ENCODE measurements at regions not wholly inside any gene's neighbourhood (a gene's known extent, or its start where the extent isn't known, plus 50 kb on each side); places are given as distances from the start of the nearest gene placed in this dataset.

GRCh38 chr4:165628572-165628971 lies 244.5 kb upstream of the TLL1 start:
- TF ChIP-seq EZH2 (IDR thresholded peaks at IDR 0.05; ENCODE audit: low read length): no peak
- no peak for TF ChIP-seq CTCF (optimal IDR thresholded peaks at IDR 0.05 in 1 of 3, IDR thresholded peaks at IDR 0.05 in 1 of 3, conservative IDR thresholded peaks at IDR 0.05 in 1 of 3; ENCODE audit: extremely low read depth in 1 of 3, insufficient read depth in 2 of 3, low read length in 3 of 3)
